Ishikawa (cell line): ENCODE measurements at regions not wholly inside any gene's neighbourhood (a gene's known extent, or its start where the extent isn't known, plus 50 kb on each side); places are given as distances from the start of the nearest gene placed in this dataset.

Experiments used
- EGR1 ChIP-seq: IDR thresholded peaks from 2 replicates; pipeline ENCODE4 v1.6.1; 2012
- ZBTB7A ChIP-seq: IDR thresholded peaks from 2 replicates; pipeline ENCODE4 v1.6.1; 2012; ENCODE audit warnings: low read depth

- TF ChIP-seq ZBTB7A (no peak), EGR1 (no peak)
These were observed 319.3 kb upstream of the MMADHC start for GRCh38 chr2:149906886-149907285.
